ENCODE measurements at regions not wholly inside any gene's neighbourhood (a gene's known extent, or its start where the extent isn't known, plus 50 kb on each side); places are given as distances from the start of the nearest gene placed in this dataset.

DNA sequence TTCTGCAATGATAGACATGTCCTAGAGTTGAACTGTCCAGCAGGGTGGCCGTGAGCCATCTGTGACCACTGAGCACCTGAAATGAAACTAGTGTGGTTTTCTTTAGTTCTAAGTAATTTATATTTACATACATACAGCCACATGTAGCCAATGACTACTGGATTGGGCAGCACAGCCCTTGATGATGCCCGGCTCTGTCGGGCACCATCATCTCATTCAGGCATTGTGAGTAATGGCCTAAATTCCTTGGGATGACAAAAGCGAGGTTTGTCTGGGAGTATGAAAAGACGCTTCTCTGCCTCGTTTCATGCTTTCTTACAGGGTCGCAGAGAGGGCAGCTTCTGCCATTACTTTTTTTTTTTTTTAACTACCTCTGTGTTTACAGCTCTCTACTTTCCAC lies 251.9 kb upstream of the HES1 start:
- TF ChIP-seq ZBTB33 (IDR thresholded peaks at IDR 0.05; ENCODE audit: extremely low read depth, insufficient replicate concordance, low read length) (no peak), CTCF (IDR thresholded peaks at IDR 0.05 in 2 of 3, conservative IDR thresholded peaks at IDR 0.05 in 1 of 3; ENCODE audit: borderline replicate concordance in 1 of 3, insufficient read depth in 1 of 3, low read depth in 2 of 3, low read length in 2 of 3) (no peak), YY1 (IDR thresholded peaks at IDR 0.05; ENCODE audit: extremely low read depth, insufficient replicate concordance, low read depth, low read length) (no peak), POLR2A (IDR thresholded peaks at IDR 0.05; ENCODE audit: borderline replicate concordance, extremely low read depth, insufficient read depth, insufficient read length) (no peak), SRF (IDR thresholded peaks at IDR 0.05; ENCODE audit: low read depth) (no peak), SP1 (IDR thresholded peaks at IDR 0.05; ENCODE audit: low read depth) (no peak), POLR2AphosphoS5 (IDR thresholded peaks at IDR 0.05; ENCODE audit: low read depth, low read length) (no peak), ELF1 (IDR thresholded peaks at IDR 0.05; ENCODE audit: borderline replicate concordance, low read depth) (no peak), TCF7L2 (IDR thresholded peaks at IDR 0.05; ENCODE audit: borderline replicate concordance, extremely low read depth, insufficient read depth, insufficient read length) (no peak), CBX3 (IDR thresholded peaks at IDR 0.05; ENCODE audit: low read depth) (no peak), SIN3A (IDR thresholded peaks at IDR 0.05; ENCODE audit: low read depth) (no peak), ZFX (IDR thresholded peaks at IDR 0.05) (no peak)
- TF ChIP-seq, protein P1, sequence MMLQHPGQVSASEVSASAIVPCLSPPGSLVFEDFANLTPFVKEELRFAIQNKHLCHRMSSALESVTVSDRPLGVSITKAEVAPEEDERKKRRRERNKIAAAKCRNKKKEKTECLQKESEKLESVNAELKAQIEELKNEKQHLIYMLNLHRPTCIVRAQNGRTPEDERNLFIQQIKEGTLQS (IDR thresholded peaks at IDR 0.05): no peak
